ENCODE measurements at regions not wholly inside any gene's neighbourhood (a gene's known extent, or its start where the extent isn't known, plus 50 kb on each side); places are given as distances from the start of the nearest gene placed in this dataset.

DNA sequence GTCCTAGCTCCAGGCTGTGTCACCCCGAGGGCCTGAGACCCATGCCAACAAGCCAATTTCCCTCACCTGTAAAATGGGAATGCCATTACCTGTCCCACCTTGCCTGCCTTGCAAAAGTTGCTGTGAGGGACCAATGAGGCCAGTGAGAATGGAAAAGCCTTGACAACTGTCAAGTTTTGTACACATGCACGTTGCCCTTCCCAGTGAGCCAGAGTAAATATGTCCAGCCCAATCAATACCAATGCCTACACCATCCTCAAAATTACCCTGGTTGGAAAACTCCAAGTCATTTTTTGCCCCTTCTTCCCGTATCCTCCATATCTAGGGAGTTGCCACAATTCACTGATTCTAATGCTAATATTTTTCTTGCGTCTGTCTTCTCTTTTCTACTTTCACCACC, 73.5 kb upstream of the RASGRF1 start:
- ATAC-seq (ENCODE audit: low read depth) (no peak), DNase-seq (ENCODE audit: low spot score) (peak; percentile 38)
- no peak overlapping the region for H3K27ac ChIP-seq (ENCODE audit: poor library complexity, severe bottlenecking)
- peaks cover 3% of the 10 kb centered on the region for H3K4me1 ChIP-seq (ENCODE audit: insufficient read depth, poor library complexity, severe bottlenecking)
- H3K27me3 ChIP-seq (ENCODE audit: insufficient read depth, poor library complexity, severe bottlenecking) = no peaks in the 10 kb centered on the region
- TF ChIP-seq, protein P1, sequence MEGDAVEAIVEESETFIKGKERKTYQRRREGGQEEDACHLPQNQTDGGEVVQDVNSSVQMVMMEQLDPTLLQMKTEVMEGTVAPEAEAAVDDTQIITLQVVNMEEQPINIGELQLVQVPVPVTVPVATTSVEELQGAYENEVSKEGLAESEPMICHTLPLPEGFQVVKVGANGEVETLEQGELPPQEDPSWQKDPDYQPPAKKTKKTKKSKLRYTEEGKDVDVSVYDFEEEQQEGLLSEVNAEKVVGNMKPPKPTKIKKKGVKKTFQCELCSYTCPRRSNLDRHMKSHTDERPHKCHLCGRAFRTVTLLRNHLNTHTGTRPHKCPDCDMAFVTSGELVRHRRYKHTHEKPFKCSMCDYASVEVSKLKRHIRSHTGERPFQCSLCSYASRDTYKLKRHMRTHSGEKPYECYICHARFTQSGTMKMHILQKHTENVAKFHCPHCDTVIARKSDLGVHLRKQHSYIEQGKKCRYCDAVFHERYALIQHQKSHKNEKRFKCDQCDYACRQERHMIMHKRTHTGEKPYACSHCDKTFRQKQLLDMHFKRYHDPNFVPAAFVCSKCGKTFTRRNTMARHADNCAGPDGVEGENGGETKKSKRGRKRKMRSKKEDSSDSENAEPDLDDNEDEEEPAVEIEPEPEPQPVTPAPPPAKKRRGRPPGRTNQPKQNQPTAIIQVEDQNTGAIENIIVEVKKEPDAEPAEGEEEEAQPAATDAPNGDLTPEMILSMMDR (IDR thresholded peaks at IDR 0.05; ENCODE audit: poor library complexity, severe bottlenecking) = no peak
- H3K4me3 ChIP-seq (ENCODE audit: severe bottlenecking) = no peak overlapping the region
- H3K9me3 ChIP-seq (ENCODE audit: severe bottlenecking) = no peaks in the 10 kb centered on the region
- no peaks in the 10 kb centered on the region for H3K36me3 ChIP-seq (ENCODE audit: low read depth)

DNA sequence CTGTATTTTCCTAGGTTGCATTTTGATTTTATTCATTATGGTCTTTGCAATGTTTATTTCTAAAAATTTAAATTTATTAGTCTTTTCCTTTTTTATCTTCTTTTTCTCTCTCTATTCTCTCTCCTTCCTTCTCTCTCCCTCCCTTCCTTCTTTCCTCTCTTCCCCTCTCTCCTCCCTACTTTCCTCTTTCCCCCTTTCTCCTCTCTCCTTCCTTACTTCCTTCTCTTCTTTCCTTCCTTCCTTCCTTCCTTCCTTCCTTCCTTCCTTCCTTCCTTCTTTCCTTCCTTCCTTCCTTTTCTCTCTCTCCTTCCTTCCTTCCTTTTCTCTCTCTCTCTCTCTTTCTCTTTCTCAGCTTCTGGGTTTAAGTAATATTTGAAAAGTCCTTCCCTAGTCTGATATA, 72.8 kb upstream of the RASGRF1 start:
- no peak for ATAC-seq (ENCODE audit: low read depth)
- Histone ChIP-seq H3K27ac (ENCODE audit: poor library complexity, severe bottlenecking) (no peak overlapping the region), H3K4me1 (ENCODE audit: insufficient read depth, poor library complexity, severe bottlenecking) (peaks cover 2% of the 10 kb centered on the region), H3K9me3 (ENCODE audit: severe bottlenecking) (no peaks in the 10 kb centered on the region), H3K27me3 (ENCODE audit: insufficient read depth, poor library complexity, severe bottlenecking) (no peaks in the 10 kb centered on the region), H3K4me3 (ENCODE audit: severe bottlenecking) (no peak overlapping the region), H3K36me3 (ENCODE audit: low read depth) (no peaks in the 10 kb centered on the region)
- no peak for DNase-seq (ENCODE audit: low spot score)
- TF ChIP-seq, protein P1 (IDR thresholded peaks at IDR 0.05; ENCODE audit: poor library complexity, severe bottlenecking) = no peak

DNA sequence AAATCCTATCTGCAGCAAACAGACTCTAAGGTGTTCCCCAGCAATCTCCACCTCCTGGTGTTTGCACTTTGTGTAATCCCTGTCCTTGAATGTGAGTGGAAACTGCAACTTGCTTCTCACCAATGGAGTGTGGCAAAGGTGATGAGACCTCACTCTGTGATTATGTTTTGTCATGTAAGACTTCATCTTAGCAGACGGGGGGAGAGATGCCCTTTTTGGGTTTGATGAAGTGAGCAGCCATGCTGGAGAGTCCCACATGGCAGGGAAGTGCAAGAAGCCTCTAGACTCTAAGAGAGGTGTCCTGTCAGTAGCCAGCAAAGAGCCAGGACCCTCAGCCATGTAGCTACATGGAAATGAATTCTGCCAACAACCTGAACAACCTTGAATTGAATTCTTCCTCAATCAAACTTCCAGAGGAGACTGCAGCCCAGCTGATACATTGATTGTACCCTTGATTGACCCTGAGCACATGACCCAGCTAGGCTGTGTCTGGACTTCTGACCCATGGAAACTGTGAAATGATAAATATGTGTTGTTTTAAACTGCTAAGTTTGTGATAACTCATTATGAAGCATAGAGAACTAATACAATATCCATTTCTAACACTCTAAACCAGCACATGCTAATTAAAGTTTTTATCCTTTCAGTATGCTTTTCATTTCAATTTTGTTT, 71.4 kb upstream of the RASGRF1 start:
- Histone ChIP-seq H3K4me3 (ENCODE audit: severe bottlenecking) (no peak overlapping the region), H3K4me1 (ENCODE audit: insufficient read depth, poor library complexity, severe bottlenecking) (peaks cover 12% of the 10 kb centered on the region), H3K27ac (ENCODE audit: poor library complexity, severe bottlenecking) (no peak overlapping the region), H3K27me3 (ENCODE audit: insufficient read depth, poor library complexity, severe bottlenecking) (no peaks in the 10 kb centered on the region), H3K9me3 (ENCODE audit: severe bottlenecking) (no peaks in the 10 kb centered on the region), H3K36me3 (ENCODE audit: low read depth) (no peaks in the 10 kb centered on the region)
- DNase-seq (ENCODE audit: low spot score) = no peak
- no peak for ATAC-seq (ENCODE audit: low read depth)
- TF ChIP-seq, protein P1 (IDR thresholded peaks at IDR 0.05; ENCODE audit: poor library complexity, severe bottlenecking) = no peak

DNA sequence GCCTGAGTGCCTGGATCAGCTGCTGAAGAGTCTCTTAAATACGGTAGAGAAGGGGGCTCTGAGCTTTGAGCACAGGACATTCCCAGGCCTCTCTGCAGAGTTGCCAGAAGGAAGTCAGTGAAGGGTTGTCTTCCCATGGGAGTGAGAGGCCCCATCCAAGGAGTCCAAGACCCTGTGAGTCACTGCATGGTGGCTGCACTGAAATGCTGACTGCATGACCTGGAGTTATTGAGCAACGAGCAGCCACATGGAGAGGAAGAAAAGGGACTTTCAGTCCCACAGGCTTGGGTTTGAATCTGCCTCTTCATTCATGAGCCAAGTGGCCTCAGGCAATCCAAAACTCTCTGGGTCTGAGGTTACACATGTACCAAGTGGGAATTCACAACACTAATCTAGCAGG, 69.6 kb upstream of the RASGRF1 start:
- Histone ChIP-seq H3K9me3 (ENCODE audit: severe bottlenecking) (no peaks in the 10 kb centered on the region), H3K4me3 (ENCODE audit: severe bottlenecking) (no peak overlapping the region), H3K27ac (ENCODE audit: poor library complexity, severe bottlenecking) (no peak overlapping the region), H3K4me1 (ENCODE audit: insufficient read depth, poor library complexity, severe bottlenecking) (peaks cover 12% of the 10 kb centered on the region), H3K27me3 (ENCODE audit: insufficient read depth, poor library complexity, severe bottlenecking) (no peaks in the 10 kb centered on the region), H3K36me3 (ENCODE audit: low read depth) (no peaks in the 10 kb centered on the region)
- DNase-seq (ENCODE audit: low spot score) = no peak
- peak; percentile 28; the same call in 2 of the 3 replicates for ATAC-seq (ENCODE audit: low read depth)
- TF ChIP-seq, protein P1 (IDR thresholded peaks at IDR 0.05; ENCODE audit: poor library complexity, severe bottlenecking) = no peak

Measured in RWPE2 (cell line).